ENCODE measurements at regions not wholly inside any gene's neighbourhood (a gene's known extent, or its start where the extent isn't known, plus 50 kb on each side); places are given as distances from the start of the nearest gene placed in this dataset.

DNA sequence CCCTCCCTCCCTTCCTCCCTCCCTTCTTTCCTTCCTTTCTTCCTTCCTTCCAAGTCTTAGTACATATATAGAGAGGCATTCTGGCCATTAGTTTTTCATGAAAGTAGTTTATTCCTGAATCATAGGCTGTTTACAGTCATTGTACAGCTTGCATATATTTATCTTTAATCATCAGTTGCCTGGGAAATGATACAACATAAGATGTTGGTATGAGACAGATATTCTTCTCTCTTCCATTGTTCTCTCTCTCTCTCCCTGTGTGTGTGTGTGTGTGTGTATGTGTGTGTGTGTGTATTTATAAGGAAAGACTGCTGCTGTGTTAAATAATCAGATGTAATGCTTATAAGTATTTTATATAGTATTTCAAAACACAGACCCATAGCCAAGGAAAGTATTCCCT lies 289.8 kb upstream of the UBE2E3 start:
- TF ChIP-seq, protein P1, sequence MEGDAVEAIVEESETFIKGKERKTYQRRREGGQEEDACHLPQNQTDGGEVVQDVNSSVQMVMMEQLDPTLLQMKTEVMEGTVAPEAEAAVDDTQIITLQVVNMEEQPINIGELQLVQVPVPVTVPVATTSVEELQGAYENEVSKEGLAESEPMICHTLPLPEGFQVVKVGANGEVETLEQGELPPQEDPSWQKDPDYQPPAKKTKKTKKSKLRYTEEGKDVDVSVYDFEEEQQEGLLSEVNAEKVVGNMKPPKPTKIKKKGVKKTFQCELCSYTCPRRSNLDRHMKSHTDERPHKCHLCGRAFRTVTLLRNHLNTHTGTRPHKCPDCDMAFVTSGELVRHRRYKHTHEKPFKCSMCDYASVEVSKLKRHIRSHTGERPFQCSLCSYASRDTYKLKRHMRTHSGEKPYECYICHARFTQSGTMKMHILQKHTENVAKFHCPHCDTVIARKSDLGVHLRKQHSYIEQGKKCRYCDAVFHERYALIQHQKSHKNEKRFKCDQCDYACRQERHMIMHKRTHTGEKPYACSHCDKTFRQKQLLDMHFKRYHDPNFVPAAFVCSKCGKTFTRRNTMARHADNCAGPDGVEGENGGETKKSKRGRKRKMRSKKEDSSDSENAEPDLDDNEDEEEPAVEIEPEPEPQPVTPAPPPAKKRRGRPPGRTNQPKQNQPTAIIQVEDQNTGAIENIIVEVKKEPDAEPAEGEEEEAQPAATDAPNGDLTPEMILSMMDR (conservative IDR thresholded peaks at IDR 0.05), result no peak
- TF ChIP-seq ZFX (IDR thresholded peaks at IDR 0.05), result no peak

Measured in C4-2B (cell line).